ENCODE measurements at regions not wholly inside any gene's neighbourhood (a gene's known extent, or its start where the extent isn't known, plus 50 kb on each side); places are given as distances from the start of the nearest gene placed in this dataset.
"Not testable (repeated sequence)": the region's sequence is repeated elsewhere in the genome, so short reads cannot be mapped to it uniquely, and the experiment has no call there.

GRCh38 chr2:87497700-87498099 lies 250.2 kb upstream of the PLGLB2 start:
- H3K27ac Mint-ChIP-seq = peak overlapping the region in 3 of 7 donors; percentile 50 to 68 (median 53)
- CTCF ChIA-PET (ENCODE audit: partially characterized antibody); intact Hi-C loops (cut with micrococcal nuclease); DNase-seq; H3K36me3 ChIP-seq (ENCODE audit: insufficient read depth, low read length); H3K9me3 Mint-ChIP-seq; H3K36me3 Mint-ChIP-seq; H3K27me3 Mint-ChIP-seq; H3K27me3 ChIP-seq (ENCODE audit: insufficient read depth, low read length); H3K9me3 ChIP-seq (ENCODE audit: control insufficient read depth in 1 of 2, low read length in 2 of 2); POLR2A ChIA-PET (ENCODE audit: partially characterized antibody); H3K4me3 ChIP-seq (ENCODE audit: low read length in 2 of 2): not testable (repeated sequence)
- Histone ChIP-seq H3K27ac (ENCODE audit: low read depth, low read length) (peak overlapping the region; percentile 10), H3K4me1 (ENCODE audit: insufficient read depth, low read length) (peaks cover 26% of the 10 kb centered on the region)
- H3K4me1 Mint-ChIP-seq = peaks cover 8 to 26% (median 15%) of the 10 kb centered on the region in 4 donors
- H3K4me3 Mint-ChIP-seq = peak overlapping the region in 1 of 8 donors; percentile 43

GRCh38 chr2:87498169-87498853 lies 249.6 kb upstream of the PLGLB2 start:
- peaks cover 26% of the 10 kb centered on the region for H3K4me1 ChIP-seq (ENCODE audit: insufficient read depth, low read length)
- CTCF ChIA-PET (ENCODE audit: partially characterized antibody); H3K27me3 ChIP-seq (ENCODE audit: insufficient read depth, low read length); POLR2A ChIA-PET (ENCODE audit: partially characterized antibody); H3K4me3 ChIP-seq (ENCODE audit: low read length in 2 of 2); H3K9me3 Mint-ChIP-seq; DNase-seq; H3K9me3 ChIP-seq (ENCODE audit: control insufficient read depth in 1 of 2, low read length in 2 of 2); H3K27me3 Mint-ChIP-seq; H3K36me3 ChIP-seq (ENCODE audit: insufficient read depth, low read length); intact Hi-C loops (cut with micrococcal nuclease); H3K36me3 Mint-ChIP-seq: not testable (repeated sequence)
- peaks cover 8 to 26% (median 15%) of the 10 kb centered on the region in 4 donors for H3K4me1 Mint-ChIP-seq
- H3K27ac Mint-ChIP-seq = peak overlapping the region; percentile 57 to 86 (median 70)
- H3K27ac ChIP-seq (ENCODE audit: low read depth, low read length) = peak overlapping the region; percentile 46
- H3K4me3 Mint-ChIP-seq = peak overlapping the region in 7 of 8 donors; percentile 29 to 66 (median 43)

GRCh38 chr2:87498854-87499238 lies 249.0 kb upstream of the PLGLB2 start:
- CTCF ChIA-PET (ENCODE audit: partially characterized antibody); H3K9me3 ChIP-seq (ENCODE audit: control insufficient read depth in 1 of 2, low read length in 2 of 2); H3K27me3 Mint-ChIP-seq; DNase-seq; H3K36me3 ChIP-seq (ENCODE audit: insufficient read depth, low read length); H3K9me3 Mint-ChIP-seq; H3K36me3 Mint-ChIP-seq; POLR2A ChIA-PET (ENCODE audit: partially characterized antibody); H3K27me3 ChIP-seq (ENCODE audit: insufficient read depth, low read length); H3K4me3 ChIP-seq (ENCODE audit: low read length in 2 of 2); intact Hi-C loops (cut with micrococcal nuclease): not testable (repeated sequence)
- H3K4me3 Mint-ChIP-seq = peak overlapping the region in 1 of 8 donors; percentile 42
- Histone ChIP-seq H3K4me1 (ENCODE audit: insufficient read depth, low read length) (peaks cover 26% of the 10 kb centered on the region), H3K27ac (ENCODE audit: low read depth, low read length) (peak overlapping the region; percentile 46)
- H3K27ac Mint-ChIP-seq = peak overlapping the region in 2 of 7 donors; percentile 65 to 70
- H3K4me1 Mint-ChIP-seq = peaks cover 8 to 26% (median 15%) of the 10 kb centered on the region in 4 donors

GRCh38 chr2:87499860-87500259 lies 248.0 kb upstream of the PLGLB2 start:
- H3K9me3 Mint-ChIP-seq; H3K4me3 ChIP-seq (ENCODE audit: low read length in 2 of 2); H3K27me3 ChIP-seq (ENCODE audit: insufficient read depth, low read length); H3K36me3 ChIP-seq (ENCODE audit: insufficient read depth, low read length); H3K36me3 Mint-ChIP-seq; H3K27me3 Mint-ChIP-seq; CTCF ChIA-PET (ENCODE audit: partially characterized antibody); intact Hi-C loops (cut with micrococcal nuclease); POLR2A ChIA-PET (ENCODE audit: partially characterized antibody); H3K9me3 ChIP-seq (ENCODE audit: control insufficient read depth in 1 of 2, low read length in 2 of 2): not testable (repeated sequence)
- Histone ChIP-seq H3K27ac (ENCODE audit: low read depth, low read length) (peak overlapping the region; percentile 54), H3K4me1 (ENCODE audit: insufficient read depth, low read length) (peaks cover 24% of the 10 kb centered on the region)
- Mint-ChIP-seq H3K4me3 (peak overlapping the region; percentile 61 to 90 (median 74)), H3K4me1 (peaks cover 7 to 23% (median 12%) of the 10 kb centered on the region in 4 donors), H3K27ac (peak overlapping the region; percentile 89 to 99 (median 95))
- DNase-seq = peak in 3 of 5 donors; percentile 40 to 45 (median 43)

GRCh38 chr2:87500421-87500820 lies 247.5 kb upstream of the PLGLB2 start:
- H3K36me3 ChIP-seq (ENCODE audit: insufficient read depth, low read length); POLR2A ChIA-PET (ENCODE audit: partially characterized antibody); DNase-seq; H3K27me3 ChIP-seq (ENCODE audit: insufficient read depth, low read length); H3K27me3 Mint-ChIP-seq; H3K9me3 Mint-ChIP-seq; H3K9me3 ChIP-seq (ENCODE audit: control insufficient read depth in 1 of 2, low read length in 2 of 2); H3K4me3 ChIP-seq (ENCODE audit: low read length in 2 of 2); intact Hi-C loops (cut with micrococcal nuclease); H3K36me3 Mint-ChIP-seq: not testable (repeated sequence)
- CTCF ChIA-PET (ENCODE audit: partially characterized antibody) = interaction anchor here (0.5 kb wide), 1 partner anchor 10 kb away, joined by 3 read pairs; no protein-coding TSS in a partner anchor
- peak overlapping the region in 7 of 8 donors; percentile 55 to 90 (median 67) for H3K4me3 Mint-ChIP-seq
- peak overlapping the region; percentile 87 to 99 (median 95) for H3K27ac Mint-ChIP-seq
- Histone ChIP-seq H3K4me1 (ENCODE audit: insufficient read depth, low read length) (peaks cover 18% of the 10 kb centered on the region), H3K27ac (ENCODE audit: low read depth, low read length) (peak overlapping the region; percentile 54)
- peaks cover 5 to 17% (median 8%) of the 10 kb centered on the region in 4 donors for H3K4me1 Mint-ChIP-seq

- intact Hi-C loops (cut with micrococcal nuclease); H3K9me3 Mint-ChIP-seq; H3K27me3 ChIP-seq (ENCODE audit: insufficient read depth, low read length); POLR2A ChIA-PET (ENCODE audit: partially characterized antibody); H3K4me3 ChIP-seq (ENCODE audit: low read length in 2 of 2); H3K36me3 Mint-ChIP-seq; H3K9me3 ChIP-seq (ENCODE audit: control insufficient read depth in 1 of 2, low read length in 2 of 2); H3K27me3 Mint-ChIP-seq; DNase-seq; H3K36me3 ChIP-seq (ENCODE audit: insufficient read depth, low read length); CTCF ChIA-PET (ENCODE audit: partially characterized antibody): not testable (repeated sequence)
- peak overlapping the region in 2 of 8 donors; percentile 25 to 41 for H3K4me3 Mint-ChIP-seq
- peaks cover 5 to 17% (median 7%) of the 10 kb centered on the region in 4 donors for H3K4me1 Mint-ChIP-seq
- peak overlapping the region; percentile 54 for H3K27ac ChIP-seq (ENCODE audit: low read depth, low read length)
- H3K27ac Mint-ChIP-seq = peak overlapping the region in 5 of 7 donors; percentile 53 to 95 (median 65)
- peaks cover 16% of the 10 kb centered on the region for H3K4me1 ChIP-seq (ENCODE audit: insufficient read depth, low read length)
Measured at GRCh38 chr2:87500951-87501350, 246.9 kb upstream of the PLGLB2 start.

GRCh38 chr2:87502948-87503347 lies 244.9 kb upstream of the PLGLB2 start:
- CTCF ChIA-PET (ENCODE audit: partially characterized antibody); H3K27ac Mint-ChIP-seq; H3K9me3 ChIP-seq (ENCODE audit: control insufficient read depth in 1 of 2, low read length in 2 of 2): not testable (repeated sequence)

More at GRCh38 chr2:87502948-87503347, 244.9 kb upstream of the PLGLB2 start:
- H3K27me3 ChIP-seq (ENCODE audit: insufficient read depth, low read length); H3K36me3 Mint-ChIP-seq; H3K36me3 ChIP-seq (ENCODE audit: insufficient read depth, low read length); H3K27ac ChIP-seq (ENCODE audit: low read depth, low read length); H3K27me3 Mint-ChIP-seq; DNase-seq; H3K4me3 Mint-ChIP-seq; H3K9me3 Mint-ChIP-seq; intact Hi-C loops (cut with micrococcal nuclease); H3K4me3 ChIP-seq (ENCODE audit: low read length in 2 of 2); POLR2A ChIA-PET (ENCODE audit: partially characterized antibody): not testable (repeated sequence)
- peaks cover 5 to 17% (median 7%) of the 10 kb centered on the region in 4 donors for H3K4me1 Mint-ChIP-seq
- peaks cover 16% of the 10 kb centered on the region for H3K4me1 ChIP-seq (ENCODE audit: insufficient read depth, low read length)
